HepG2 (cell line): ENCODE measurements at regions not wholly inside any gene's neighbourhood (a gene's known extent, or its start where the extent isn't known, plus 50 kb on each side); places are given as distances from the start of the nearest gene placed in this dataset.

Source experiments
- ATAC-seq: fragments of 200-7000 bp; cut with Tn5 transposase; 3 replicates; pipeline ENCODE4 v1.9.1; 2020; ENCODE audit warnings: mild to moderate bottlenecking, moderate library complexity
- BruUV-seq: library from RNA; stranded (reverse); fragments of 400-500 nt; replicated peaks from 2 replicates; lab custom pipeline; 2021; lab: Mats Ljungman, UMichigan
- CTCF ChIA-PET: fragments of 300-600 bp; formaldehyde crosslinking; extraction: SDS; loops from one replicate; lab custom pipeline; 2021; ENCODE audit warnings: low total read pairs, inconsistent platforms, low intra/inter-chr PET ratio; lab: Yijun Ruan, JAX
- POLR2A ChIA-PET: fragments of 350-600 bp; sonication (Branson Sonifier 250); formaldehyde crosslinking; loops from one replicate; lab custom pipeline; 2020; ENCODE audit warnings: antibody characterized with exemption, inconsistent platforms; lab: Yijun Ruan, JAX
- DNase-seq: peaks from one replicate; pipeline ENCODE4 v3.0.0-alpha.2; 2015; ENCODE audit warnings: low spot score
- FAIRE-seq: peaks from 3 replicates; lab custom pipeline; 2011; peaks lifted over from hg19 to GRCh38; lab: Jason Lieb, UNC
- H2AFZ ChIP-seq: one replicate; pipeline ENCODE4 v1.6.1; 2011; ENCODE audit warnings: low read length, inconsistent platforms
- H3K27ac ChIP-seq: fragments of 300-600 bp; 3 replicates; pipeline ENCODE4 v1.8.0; 2011; ENCODE audit warnings: mixed run types, mild to moderate bottlenecking, mixed read lengths, low read length, inconsistent platforms; ENCODE audit not compliant: insufficient read depth; ENCODE audit errors: extremely low read length
- H3K27me3 ChIP-seq, 2 experiments: fragments of 200-600 bp in 1 of 2; 2 replicates in 1 of 2; 3 replicates in 1 of 2; pipeline versions ENCODE4 v1.6.0 to v1.8.0; 2011; ENCODE audit warnings: low read length in 2 of 2, mild to moderate bottlenecking in 2 of 2, moderate library complexity in 2 of 2, inconsistent platforms in 1 of 2; ENCODE audit not compliant: insufficient read depth in 2 of 2, control insufficient read depth in 1 of 2
- H3K36me3 ChIP-seq, 2 experiments: fragments of 200-600 bp in 1 of 2; replicated peaks in 1 of 2; 2 replicates in 1 of 2; 3 replicates in 1 of 2; pipeline versions ENCODE4 v1.5.1 to v1.8.0; 2011; ENCODE audit warnings: low read length in 2 of 2, inconsistent platforms in 1 of 2; ENCODE audit not compliant: insufficient read depth in 2 of 2, control insufficient read depth in 1 of 2
- H3K4me1 ChIP-seq: 2 replicates; pipeline ENCODE4 v1.5.1; 2012; ENCODE audit warnings: low read length, inconsistent platforms; ENCODE audit not compliant: insufficient read depth
- H3K4me2 ChIP-seq: 2 replicates; pipeline ENCODE4 v1.6.0; 2011; ENCODE audit warnings: low read depth, low read length, inconsistent platforms
- H3K4me3 ChIP-seq, 3 experiments: fragments of 200-600 bp in 1 of 3; sonication (generic), shearing (Covaris generic) in 1 of 3; replicated peaks in 1 of 3; 2 replicates each; pipeline ENCODE4 v1.5.1; 2011 to 2016; ENCODE audit warnings: low read length in 3 of 3, inconsistent platforms in 2 of 3, low read depth in 2 of 3, mild to moderate bottlenecking in 2 of 3, control low read depth in 1 of 3, mixed read lengths in 1 of 3; ENCODE audit not compliant: insufficient read depth in 1 of 3
- H3K79me2 ChIP-seq: one replicate; pipeline ENCODE4 v1.6.1; 2011; ENCODE audit warnings: low read length, inconsistent platforms; ENCODE audit not compliant: insufficient read depth
- H3K9ac ChIP-seq: 2 replicates; pipeline ENCODE4 v1.6.0; 2011; ENCODE audit warnings: mild to moderate bottlenecking, low read depth, low read length, inconsistent platforms; ENCODE audit not compliant: insufficient read depth
- H3K9me3 ChIP-seq: 2 replicates; pipeline ENCODE4 v1.5.1; 2012; ENCODE audit warnings: mild to moderate bottlenecking, low read length
- H4K20me1 ChIP-seq: 2 replicates; pipeline ENCODE4 v1.6.0; 2011; ENCODE audit warnings: inconsistent platforms, mild to moderate bottlenecking, low read length, moderate library complexity; ENCODE audit not compliant: insufficient read depth
- HMGXB4 ChIP-seq, 2 experiments: sonication (generic) in 1 of 2; formaldehyde crosslinking in 1 of 2; IDR thresholded peaks; 2 replicates each; pipeline versions ENCODE4 v1.4.0 to v1.6.1; 2018 to 2020; ENCODE audit warnings: missing genetic modification reagents in 2 of 2, borderline replicate concordance in 1 of 2, low read depth in 1 of 2, mild to moderate bottlenecking in 1 of 2, missing biosample characterization in 1 of 2
- IRF1 ChIP-seq: sonication (generic); formaldehyde crosslinking; IDR thresholded peaks from 2 replicates; pipeline ENCODE4 v1.4.0; 2020; ENCODE audit warnings: low read depth, mild to moderate bottlenecking, missing genetic modification reagents
- JDP2 ChIP-seq: sonication (generic); formaldehyde crosslinking; IDR thresholded peaks from 2 replicates; pipeline ENCODE4 v1.8.1; 2022; ENCODE audit warnings: missing genetic modification reagents, borderline replicate concordance
- JUNB ChIP-seq: sonication (generic); formaldehyde crosslinking; IDR thresholded peaks from 2 replicates; pipeline ENCODE4 v1.8.0; 2022; ENCODE audit warnings: missing genetic modification reagents, mild to moderate bottlenecking, borderline replicate concordance
- NFE2 ChIP-seq: sonication (generic); formaldehyde crosslinking; IDR thresholded peaks from 2 replicates; pipeline ENCODE4 v1.4.0; 2020; ENCODE audit warnings: missing genetic modification reagents
- PHF8 ChIP-seq: sonication (generic); formaldehyde crosslinking; IDR thresholded peaks from 2 replicates; pipeline ENCODE4 v1.5.0; 2020; ENCODE audit warnings: missing genetic modification reagents
- REST ChIP-seq, 2 experiments: IDR thresholded peaks; 2 replicates each; pipeline ENCODE4 v1.6.1; 2011 to 2012; ENCODE audit warnings: low read length in 2 of 2, borderline replicate concordance in 1 of 2, low read depth in 1 of 2, mild to moderate bottlenecking in 1 of 2, moderate library complexity in 1 of 2
- SPEN ChIP-seq: sonication (generic); formaldehyde crosslinking; IDR thresholded peaks from 2 replicates; pipeline ENCODE4 v1.5.1; 2020; ENCODE audit warnings: low read depth, mild to moderate bottlenecking, missing genetic modification reagents
- ZNF263 ChIP-seq: sonication (generic); formaldehyde crosslinking; IDR thresholded peaks from 2 replicates; pipeline ENCODE4 v1.4.0; 2020; ENCODE audit warnings: missing genetic modification reagents
- ZNF660 ChIP-seq: sonication (generic); formaldehyde crosslinking; IDR thresholded peaks from 2 replicates; pipeline ENCODE4 v1.5.1; 2020; ENCODE audit warnings: mild to moderate bottlenecking, low read depth, missing genetic modification reagents, borderline replicate concordance
- ZNF790 ChIP-seq: sonication (generic); formaldehyde crosslinking; IDR thresholded peaks from 2 replicates; pipeline ENCODE4 v1.8.0; 2022; ENCODE audit warnings: missing genetic modification reagents, mild to moderate bottlenecking, borderline replicate concordance
- ZSCAN20 ChIP-seq: sonication (generic); formaldehyde crosslinking; IDR thresholded peaks from 2 replicates; pipeline ENCODE4 v1.4.0; 2020; ENCODE audit warnings: missing genetic modification reagents, mild to moderate bottlenecking, borderline replicate concordance
- WGBS: methylation state at CpG from one replicate; pipeline ENCODE4 v1.1.6; 2017; ENCODE audit warnings: low lambda C conversion rate; 5-methylcytosine and 5-hydroxymethylcytosine counted together
- in situ Hi-C: cut with HindIII; loops from 2 replicates; pipeline ENCODE4 v1.10.0; 2017; ENCODE audit warnings: low pct_unique_long_range_greater_than_20kb; ENCODE audit not compliant: extremely low pct_ligation_motif_present
- intact Hi-C: fragments of 100-400 bp; cut with micrococcal nuclease; formaldehyde crosslinking; loops from one replicate; pipeline ENCODE4 v1.10.0; 2022; ENCODE audit not compliant: unreplicated experiment
- TF ChIP-seq, protein P1 (sequence below): sonication (generic); formaldehyde crosslinking; IDR thresholded peaks from 2 replicates; pipeline ENCODE4 v1.5.1; 2020; ENCODE audit warnings: missing genetic modification reagents, mild to moderate bottlenecking, borderline replicate concordance

GRCh38 chr16:50981951-50982350 is 169.1 kb downstream of the SALL1 start (continued):
- TF ChIP-seq REST (IDR thresholded peaks at IDR 0.05; ENCODE audit: borderline replicate concordance in 1 of 2, low read depth in 1 of 2, low read length in 2 of 2) (no peak), ZNF263 (CRISPR knock-in tag) (peak; percentile 81), SPEN (CRISPR knock-in tag) (no peak), ZNF790 (no peak)

DNA sequence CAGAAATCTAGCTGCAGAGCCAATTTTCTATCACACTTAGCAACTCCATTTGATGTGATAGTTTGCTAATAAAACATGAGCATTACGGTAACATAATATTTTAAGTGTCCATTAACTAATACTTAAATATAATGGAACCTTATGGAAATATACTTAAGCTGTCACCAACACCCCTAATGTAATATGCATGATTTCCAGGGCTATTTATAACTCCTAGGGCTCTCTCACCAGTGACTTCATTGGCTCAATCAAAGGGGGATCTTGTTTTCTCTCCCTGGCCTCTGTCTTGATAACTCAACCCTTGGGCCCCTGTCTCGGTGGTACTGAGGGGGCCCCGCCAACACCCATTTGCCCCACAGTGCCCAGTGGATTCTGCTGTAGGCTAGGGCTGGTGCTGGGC is 170.4 kb downstream of the SALL1 start:
- no peak for TF ChIP-seq JUNB (CRISPR knock-in tag)
- TF ChIP-seq PHF8 (CRISPR knock-in tag) = no peak
- no peak for TF ChIP-seq HMGXB4 (CRISPR knock-in tag; IDR thresholded peaks at IDR 0.05; ENCODE audit: borderline replicate concordance in 1 of 2, low read depth in 1 of 2)
- TF ChIP-seq NFE2 = no peak
- TF ChIP-seq JDP2 (CRISPR knock-in tag) = no peak
- no peak for TF ChIP-seq ZSCAN20 (CRISPR knock-in tag)
- no peak for TF ChIP-seq ZNF660 (CRISPR knock-in tag)
- TF ChIP-seq, protein P1, sequence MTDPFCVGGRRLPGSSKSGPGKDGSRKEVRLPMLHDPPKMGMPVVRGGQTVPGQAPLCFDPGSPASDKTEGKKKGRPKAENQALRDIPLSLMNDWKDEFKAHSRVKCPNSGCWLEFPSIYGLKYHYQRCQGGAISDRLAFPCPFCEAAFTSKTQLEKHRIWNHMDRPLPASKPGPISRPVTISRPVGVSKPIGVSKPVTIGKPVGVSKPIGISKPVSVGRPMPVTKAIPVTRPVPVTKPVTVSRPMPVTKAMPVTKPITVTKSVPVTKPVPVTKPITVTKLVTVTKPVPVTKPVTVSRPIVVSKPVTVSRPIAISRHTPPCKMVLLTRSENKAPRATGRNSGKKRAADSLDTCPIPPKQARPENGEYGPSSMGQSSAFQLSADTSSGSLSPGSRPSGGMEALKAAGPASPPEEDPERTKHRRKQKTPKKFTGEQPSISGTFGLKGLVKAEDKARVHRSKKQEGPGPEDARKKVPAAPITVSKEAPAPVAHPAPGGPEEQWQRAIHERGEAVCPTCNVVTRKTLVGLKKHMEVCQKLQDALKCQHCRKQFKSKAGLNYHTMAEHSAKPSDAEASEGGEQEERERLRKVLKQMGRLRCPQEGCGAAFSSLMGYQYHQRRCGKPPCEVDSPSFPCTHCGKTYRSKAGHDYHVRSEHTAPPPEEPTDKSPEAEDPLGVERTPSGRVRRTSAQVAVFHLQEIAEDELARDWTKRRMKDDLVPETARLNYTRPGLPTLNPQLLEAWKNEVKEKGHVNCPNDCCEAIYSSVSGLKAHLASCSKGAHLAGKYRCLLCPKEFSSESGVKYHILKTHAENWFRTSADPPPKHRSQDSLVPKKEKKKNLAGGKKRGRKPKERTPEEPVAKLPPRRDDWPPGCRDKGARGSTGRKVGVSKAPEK (CRISPR knock-in tag) = no peak
- TF ChIP-seq IRF1 (CRISPR knock-in tag) = no peak
- POLR2A ChIA-PET = no interaction called here
- H3K4me2 ChIP-seq = no peak overlapping the region
- in situ Hi-C loops = no loop called here
- no TSS peak for BruUV-seq
- no peak overlapping the region for H2AFZ ChIP-seq
- CTCF ChIA-PET = no interaction called here
- H3K36me3 ChIP-seq = no peaks in the 10 kb centered on the region
- no peak for ATAC-seq
- H3K4me3 ChIP-seq = no peak overlapping the region
- no peak for DNase-seq
- no peaks in the 10 kb centered on the region for H3K4me1 ChIP-seq
- no peak overlapping the region for H3K27ac ChIP-seq
- no peaks in the 10 kb centered on the region for H4K20me1 ChIP-seq
- H3K79me2 ChIP-seq = no peaks in the 10 kb centered on the region
- 79% methylated on average over 3 of the region's 3 CpGs for WGBS
- no peaks in the 10 kb centered on the region; a peak in 1 of 5 replicates for H3K27me3 ChIP-seq
- no peak overlapping the region for H3K9ac ChIP-seq
- no peaks in the 10 kb centered on the region for H3K9me3 ChIP-seq
- intact Hi-C loops = no loop called here
- no peak for FAIRE-seq
